K562 (cell line): ENCODE measurements at regions not wholly inside any gene's neighbourhood (a gene's known extent, or its start where the extent isn't known, plus 50 kb on each side); places are given as distances from the start of the nearest gene placed in this dataset.

Experiments
- ATAC-seq: fragments of 200-7000 bp; cut with Tn5 transposase; 3 replicates; pipeline ENCODE4 v1.9.1; 2020; ENCODE audit warnings: moderate library complexity
- BruUV-seq: library from RNA; stranded (reverse); fragments of 400-500 nt; replicated peaks from 2 replicates; lab custom pipeline; 2021; lab: Mats Ljungman, UMichigan
- CTCF ChIA-PET: fragments of 300-600 bp; formaldehyde crosslinking; extraction: SDS; loops from one replicate; lab custom pipeline; 2021; ENCODE audit warnings: low intra/inter-chr PET ratio; lab: Yijun Ruan, JAX
- POLR2A ChIA-PET: fragments of 300-600, 350-650 bp; sonication (Branson Sonifier 250); formaldehyde crosslinking; extraction: SDS; loops from one replicate; lab custom pipeline; 2021; ENCODE audit warnings: antibody characterized with exemption, inconsistent platforms; lab: Yijun Ruan, JAX
- DNase-seq, 4 experiments: peaks; one replicate each; pipeline versions ENCODE4 v3.0.0 to v3.0.0-alpha.2; 2011 to 2018; ENCODE audit warnings: low spot score in 3 of 4, mixed read lengths in 3 of 4; ENCODE audit errors: extremely low read depth in 1 of 4
- FAIRE-seq: peaks from 2 replicates; lab custom pipeline; 2011; peaks lifted over from hg19 to GRCh38; lab: Jason Lieb, UNC
- H2AFZ ChIP-seq: 2 replicates; pipeline ENCODE4 v1.6.0; 2011; ENCODE audit warnings: low read depth, low read length, control low read depth, inconsistent platforms
- H3K27ac ChIP-seq: fragments of 200-600 bp; 3 replicates; pipeline ENCODE4 v1.8.0; 2011; ENCODE audit warnings: low read depth, mild to moderate bottlenecking, control low read depth, inconsistent platforms, low read length, moderate library complexity, mixed read lengths; ENCODE audit errors: extremely low read depth
- H3K27me3 ChIP-seq, 2 experiments: fragments of 300-600 bp in 1 of 2; 2 replicates in 1 of 2; 3 replicates in 1 of 2; pipeline versions ENCODE4 v1.6.0 to v1.8.0; 2011; ENCODE audit warnings: inconsistent platforms in 2 of 2, low read length in 2 of 2, mild to moderate bottlenecking in 1 of 2, mixed read lengths in 1 of 2, moderate library complexity in 1 of 2; ENCODE audit not compliant: control insufficient read depth in 2 of 2, insufficient read depth in 2 of 2
- H3K36me3 ChIP-seq: fragments of 300-600 bp; 3 replicates; pipeline ENCODE4 v1.8.0; 2011; ENCODE audit warnings: mild to moderate bottlenecking, low read length, inconsistent platforms; ENCODE audit not compliant: control insufficient read depth, insufficient read depth
- H3K4me1 ChIP-seq, 2 experiments: fragments of 200-600 bp in 1 of 2; replicated peaks in 1 of 2; 2 replicates in 1 of 2; 3 replicates in 1 of 2; pipeline versions ENCODE4 v1.5.1 to v1.8.0; 2011; ENCODE audit warnings: inconsistent platforms in 2 of 2, low read length in 2 of 2, mild to moderate bottlenecking in 1 of 2, mixed read lengths in 1 of 2, moderate library complexity in 1 of 2; ENCODE audit not compliant: control insufficient read depth in 2 of 2, insufficient read depth in 2 of 2
- H3K4me2 ChIP-seq: 2 replicates; pipeline ENCODE4 v1.6.1; 2011; ENCODE audit warnings: low read length, control low read depth, inconsistent platforms, mixed read lengths; ENCODE audit not compliant: insufficient read depth
- H3K4me3 ChIP-seq: fragments of 200-600 bp; sonication (generic), shearing (Covaris generic); 2 replicates; pipeline ENCODE4 v1.5.1; 2016; ENCODE audit warnings: control low read depth, inconsistent platforms
- H3K79me2 ChIP-seq: fragments of 200-600 bp; 3 replicates; pipeline ENCODE4 v1.8.0; 2011; ENCODE audit warnings: low read length, inconsistent platforms; ENCODE audit not compliant: control insufficient read depth, insufficient read depth
- H3K9ac ChIP-seq, 2 experiments: 2 replicates each; pipeline versions ENCODE4 v1.6.0 to v1.6.1; 2011; ENCODE audit warnings: low read depth in 2 of 2, low read length in 2 of 2, control low read depth in 1 of 2, inconsistent platforms in 1 of 2, mild to moderate bottlenecking in 1 of 2, mixed read lengths in 1 of 2; ENCODE audit not compliant: insufficient read depth in 1 of 2
- H3K9me1 ChIP-seq: one replicate; pipeline ENCODE4 v1.6.0; 2011; ENCODE audit warnings: inconsistent platforms, mild to moderate bottlenecking, low read length, moderate library complexity; ENCODE audit not compliant: control insufficient read depth, insufficient read depth
- H3K9me3 ChIP-seq: replicated peaks from 2 replicates; pipeline ENCODE4 v1.5.1; 2011; ENCODE audit warnings: low read depth, low read length, inconsistent platforms; ENCODE audit not compliant: control insufficient read depth, insufficient read depth
- H4K20me1 ChIP-seq: replicated peaks from 2 replicates; pipeline ENCODE4 v1.6.1; 2011; ENCODE audit warnings: low read length, inconsistent platforms, mixed read lengths; ENCODE audit not compliant: control insufficient read depth, insufficient read depth
- CC2D1A ChIP-seq: fragments of 450-650 bp; IDR thresholded peaks from 2 replicates; pipeline ENCODE4 v1.6.1; 2017; ENCODE audit warnings: mild to moderate bottlenecking
- DACH1 ChIP-seq: fragments of 450-650 bp; IDR thresholded peaks from 2 replicates; pipeline ENCODE4 v1.6.1; 2018; ENCODE audit not compliant: partially characterized antibody
- DMBX1 ChIP-seq: fragments of 250-450 bp; sonication (Bioruptor Pico); IDR thresholded peaks from 2 replicates; pipeline ENCODE4 v1.8.0; 2022; ENCODE audit warnings: inconsistent platforms, mild to moderate bottlenecking, moderate library complexity, borderline replicate concordance
- FOXJ2 ChIP-seq: fragments of 200-800 bp; sonication (Bioruptor generic); IDR thresholded peaks from 2 replicates; pipeline ENCODE4 v1.6.1; 2016; ENCODE audit warnings: missing genetic modification characterization, missing compliant biosample characterization
- GABPA ChIP-seq: fragments of 200-800 bp; sonication (Bioruptor generic); conservative IDR thresholded peaks from 2 replicates; pipeline ENCODE4 v1.6.1; 2016; ENCODE audit warnings: low read depth, missing genetic modification characterization, missing compliant biosample characterization
- KDM4B ChIP-seq, 2 experiments: fragments of 450-650 bp in 1 of 2; sonication (generic) in 1 of 2; IDR thresholded peaks; 2 replicates each; pipeline ENCODE4 v1.6.1; 2016 to 2017; ENCODE audit warnings: borderline replicate concordance in 2 of 2, antibody characterized with exemption in 1 of 2, low read depth in 1 of 2, mild to moderate bottlenecking in 1 of 2
- MXD1 ChIP-seq: fragments of 250-450 bp; sonication (Bioruptor Pico); IDR thresholded peaks from 2 replicates; pipeline ENCODE4 v1.8.0; 2021; ENCODE audit warnings: borderline replicate concordance, mild to moderate bottlenecking, moderate library complexity; ENCODE audit not compliant: poor library complexity, severe bottlenecking
- NFE2 ChIP-seq: IDR thresholded peaks from 2 replicates; pipeline ENCODE4 v1.6.1; 2014; ENCODE audit warnings: antibody characterized with exemption, low read depth
- PHF21A ChIP-seq: fragments of 450-650 bp; IDR thresholded peaks from 2 replicates; pipeline ENCODE4 v1.6.1; 2017; ENCODE audit warnings: low read depth, borderline replicate concordance
- SNRNP70 ChIP-seq: fragments of 200-400 bp; formaldehyde crosslinking; optimal IDR thresholded peaks from 2 replicates; pipeline ENCODE3; 2017; ENCODE audit warnings: low read depth, low read length
- ZBTB8A ChIP-seq: fragments of 450-650 bp; IDR thresholded peaks from 2 replicates; pipeline ENCODE4 v1.6.1; 2018; ENCODE audit warnings: mild to moderate bottlenecking, moderate library complexity; ENCODE audit not compliant: partially characterized antibody
- ZNF780A ChIP-seq: fragments of 250-450 bp; sonication (Bioruptor Pico); IDR thresholded peaks from 2 replicates; pipeline ENCODE4 v1.5.0; 2021; ENCODE audit warnings: mild to moderate bottlenecking
- WGBS: fragments of 100-300 bp; shearing (Covaris generic); methylation state at CpG from one replicate; pipeline ENCODE4 v1.1.6; 2016; ENCODE audit warnings: low coverage, mixed read lengths; ENCODE audit not compliant: insufficient coverage; ENCODE audit errors: missing lambda C conversion rate; 5-methylcytosine and 5-hydroxymethylcytosine counted together
- in situ Hi-C: fragments of 300-500 bp; cut with MboI; formaldehyde crosslinking; loops from 4 replicates; pipeline ENCODE4 v1.15.0; 2018; ENCODE audit warnings: inconsistent platforms, mixed read lengths
- intact Hi-C: fragments of 100-400 bp; cut with micrococcal nuclease; formaldehyde crosslinking; loops from 2 replicates; pipeline ENCODE4 v1.14.2; 2022
- TF ChIP-seq, protein P1 (sequence below): sonication (generic); formaldehyde crosslinking; IDR thresholded peaks from 2 replicates; pipeline ENCODE4 v1.4.0; 2020; ENCODE audit warnings: mild to moderate bottlenecking, missing genetic modification reagents
- TF ChIP-seq, protein P2 (sequence below): fragments of 450-650 bp; IDR thresholded peaks from 2 replicates; pipeline ENCODE4 v1.6.1; 2017; ENCODE audit warnings: antibody characterized with exemption

DNA sequence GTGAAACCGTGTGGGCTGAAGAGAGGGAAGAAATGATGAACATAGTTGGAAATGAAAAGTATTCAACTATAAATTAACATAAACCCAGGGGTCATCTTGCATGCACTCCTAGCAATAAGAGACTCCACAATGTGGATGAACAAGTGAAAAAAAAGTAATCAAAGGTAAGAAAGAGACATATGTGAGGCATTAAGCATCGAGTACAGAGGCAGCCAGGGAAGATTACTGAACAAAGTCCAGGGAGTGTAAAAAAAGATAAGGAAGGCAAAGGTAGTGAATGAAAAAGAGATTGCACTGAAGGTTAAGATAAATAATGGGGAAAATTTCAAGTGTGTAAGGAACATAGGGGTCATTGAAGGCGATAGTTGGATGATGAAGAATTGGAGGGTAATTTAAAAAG lies 330.8 kb upstream of the PROX1 start (continued):
- TF ChIP-seq CC2D1A (no peak), SNRNP70 (no peak), FOXJ2 (tag) (no peak), PHF21A (no peak)

GRCh38 chr1:213657879-213658278 lies 329.9 kb upstream of the PROX1 start:
- H3K27ac ChIP-seq = no peak overlapping the region
- no peak for FAIRE-seq
- ChIA-PET POLR2A (no interaction called here), CTCF (interaction anchor here (1.1 kb wide), 1 partner anchor 414 kb away, joined by 6 read pairs; no protein-coding TSS in a partner anchor)
- DNase-seq = no peak
- H3K9me1 ChIP-seq = no peaks in the 10 kb centered on the region
- no peaks in the 10 kb centered on the region for H3K9me3 ChIP-seq
- H3K4me3 ChIP-seq = no peak overlapping the region
- no peaks in the 10 kb centered on the region for H3K79me2 ChIP-seq
- H3K27me3 ChIP-seq = 0 out of 5 replicates have a peak, but pooled peaks cover 0 to 6% of the 10 kb centered on the region in 2 experiments
- no TSS peak for BruUV-seq
- intact Hi-C loops = no loop called here
- H2AFZ ChIP-seq = no peak overlapping the region
- WGBS = 3% methylated on average over 2 of the region's 2 CpGs
- H4K20me1 ChIP-seq = no peaks in the 10 kb centered on the region
- H3K9ac ChIP-seq = no peak overlapping the region
- no peaks in the 10 kb centered on the region for H3K36me3 ChIP-seq
- in situ Hi-C loops = no loop called here
- H3K4me2 ChIP-seq = no peak overlapping the region
- H3K4me1 ChIP-seq = no peaks in the 10 kb centered on the region
- no peak for ATAC-seq
- TF ChIP-seq, protein P1, sequence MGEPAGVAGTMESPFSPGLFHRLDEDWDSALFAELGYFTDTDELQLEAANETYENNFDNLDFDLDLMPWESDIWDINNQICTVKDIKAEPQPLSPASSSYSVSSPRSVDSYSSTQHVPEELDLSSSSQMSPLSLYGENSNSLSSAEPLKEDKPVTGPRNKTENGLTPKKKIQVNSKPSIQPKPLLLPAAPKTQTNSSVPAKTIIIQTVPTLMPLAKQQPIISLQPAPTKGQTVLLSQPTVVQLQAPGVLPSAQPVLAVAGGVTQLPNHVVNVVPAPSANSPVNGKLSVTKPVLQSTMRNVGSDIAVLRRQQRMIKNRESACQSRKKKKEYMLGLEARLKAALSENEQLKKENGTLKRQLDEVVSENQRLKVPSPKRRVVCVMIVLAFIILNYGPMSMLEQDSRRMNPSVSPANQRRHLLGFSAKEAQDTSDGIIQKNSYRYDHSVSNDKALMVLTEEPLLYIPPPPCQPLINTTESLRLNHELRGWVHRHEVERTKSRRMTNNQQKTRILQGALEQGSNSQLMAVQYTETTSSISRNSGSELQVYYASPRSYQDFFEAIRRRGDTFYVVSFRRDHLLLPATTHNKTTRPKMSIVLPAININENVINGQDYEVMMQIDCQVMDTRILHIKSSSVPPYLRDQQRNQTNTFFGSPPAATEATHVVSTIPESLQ = no peak
- no peak for TF ChIP-seq ZBTB8A
- TF ChIP-seq DMBX1 = no peak
- no peak for TF ChIP-seq KDM4B (IDR thresholded peaks at IDR 0.05; ENCODE audit: borderline replicate concordance in 2 of 2, low read depth in 1 of 2)
- no peak for TF ChIP-seq NFE2
- TF ChIP-seq GABPA (tag) = no peak
- TF ChIP-seq, protein P2, sequence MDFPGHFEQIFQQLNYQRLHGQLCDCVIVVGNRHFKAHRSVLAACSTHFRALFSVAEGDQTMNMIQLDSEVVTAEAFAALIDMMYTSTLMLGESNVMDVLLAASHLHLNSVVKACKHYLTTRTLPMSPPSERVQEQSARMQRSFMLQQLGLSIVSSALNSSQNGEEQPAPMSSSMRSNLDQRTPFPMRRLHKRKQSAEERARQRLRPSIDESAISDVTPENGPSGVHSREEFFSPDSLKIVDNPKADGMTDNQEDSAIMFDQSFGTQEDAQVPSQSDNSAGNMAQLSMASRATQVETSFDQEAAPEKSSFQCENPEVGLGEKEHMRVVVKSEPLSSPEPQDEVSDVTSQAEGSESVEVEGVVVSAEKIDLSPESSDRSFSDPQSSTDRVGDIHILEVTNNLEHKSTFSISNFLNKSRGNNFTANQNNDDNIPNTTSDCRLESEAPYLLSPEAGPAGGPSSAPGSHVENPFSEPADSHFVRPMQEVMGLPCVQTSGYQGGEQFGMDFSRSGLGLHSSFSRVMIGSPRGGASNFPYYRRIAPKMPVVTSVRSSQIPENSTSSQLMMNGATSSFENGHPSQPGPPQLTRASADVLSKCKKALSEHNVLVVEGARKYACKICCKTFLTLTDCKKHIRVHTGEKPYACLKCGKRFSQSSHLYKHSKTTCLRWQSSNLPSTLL = no peak
- TF ChIP-seq ZNF780A (CRISPR knock-in tag) = no peak
- TF ChIP-seq MXD1 (CRISPR knock-in tag) = no peak
- TF ChIP-seq DACH1 = no peak
